IMR-90 (cell line): ENCODE measurements at regions not wholly inside any gene's neighbourhood (a gene's known extent, or its start where the extent isn't known, plus 50 kb on each side); places are given as distances from the start of the nearest gene placed in this dataset.

ENCODE experiments used
- ATAC-seq: fragments of 200-7000 bp; cut with Tn5 transposase; 2 replicates; pipeline ENCODE4 v1.9.1; 2020; ENCODE audit warnings: low read depth, mild to moderate bottlenecking, moderate library complexity
- BruUV-seq: library from RNA; stranded (reverse); fragments of 400-500 nt; replicated peaks from 2 replicates; lab custom pipeline; 2021; lab: Mats Ljungman, UMichigan
- CTCF ChIA-PET: fragments of 300-600 bp; formaldehyde crosslinking; extraction: SDS; loops from one replicate; lab custom pipeline; 2021; ENCODE audit warnings: antibody characterized with exemption; lab: Yijun Ruan, JAX
- POLR2A ChIA-PET: fragments of 300-600 bp; sonication (Branson Sonifier 250); formaldehyde crosslinking; loops from one replicate; lab custom pipeline; 2022; ENCODE audit warnings: antibody characterized with exemption; ENCODE audit not compliant: unreplicated experiment; lab: Charles Lee
- DNase-seq: peaks from one replicate; pipeline ENCODE4 v3.0.0; 2013
- H2AFZ ChIP-seq: replicated peaks from 2 replicates; pipeline ENCODE3; 2013; ENCODE audit warnings: low read length, mild to moderate bottlenecking; ENCODE audit not compliant: poor library complexity
- H2AK5ac ChIP-seq: 2 replicates; pipeline ENCODE4 v1.6.1; 2013; ENCODE audit warnings: low read depth, low read length, inconsistent platforms
- H2AK9ac ChIP-seq: replicated peaks from 2 replicates; pipeline ENCODE3; 2013; ENCODE audit warnings: mild to moderate bottlenecking, low read depth, low read length, moderate library complexity; ENCODE audit not compliant: poor library complexity
- H2BK120ac ChIP-seq: 2 replicates; pipeline ENCODE4 v1.6.1; 2013; ENCODE audit warnings: low read depth, low read length, inconsistent platforms
- H2BK15ac ChIP-seq: 3 replicates; pipeline ENCODE4 v1.6.1; 2013; ENCODE audit warnings: low read depth, low read length, inconsistent platforms
- H2BK20ac ChIP-seq: 2 replicates; pipeline ENCODE4 v1.6.1; 2013; ENCODE audit warnings: low read depth, mild to moderate bottlenecking, inconsistent platforms, low read length, moderate library complexity
- H2BK5ac ChIP-seq: 2 replicates; pipeline ENCODE4 v1.6.1; 2013; ENCODE audit warnings: mild to moderate bottlenecking, low read depth, low read length, inconsistent platforms; ENCODE audit not compliant: poor library complexity, severe bottlenecking
- H3K14ac ChIP-seq: replicated peaks from 2 replicates; pipeline ENCODE4 v1.6.1; 2013; ENCODE audit warnings: low read depth, low read length, inconsistent platforms
- H3K18ac ChIP-seq: 2 replicates; pipeline ENCODE4 v1.6.1; 2013; ENCODE audit warnings: low read depth, low read length, control low read depth
- H3K23ac ChIP-seq: 2 replicates; pipeline ENCODE4 v1.6.1; 2013; ENCODE audit warnings: low read depth, low read length, inconsistent platforms
- H3K27ac ChIP-seq: 2 replicates; pipeline ENCODE4 v1.5.1; 2013; ENCODE audit warnings: mild to moderate bottlenecking, control low read depth, low read length; ENCODE audit not compliant: insufficient read depth
- H3K27me3 ChIP-seq: 2 replicates; pipeline ENCODE4 v1.6.1; 2013; ENCODE audit warnings: low read length; ENCODE audit not compliant: control insufficient read depth, insufficient read depth
- H3K36me3 ChIP-seq: 2 replicates; pipeline ENCODE4 v1.6.1; 2013; ENCODE audit warnings: low read length, mixed read lengths; ENCODE audit not compliant: control insufficient read depth, insufficient read depth
- H3K4ac ChIP-seq: 2 replicates; pipeline ENCODE4 v1.6.1; 2013; ENCODE audit warnings: low read depth, low read length, inconsistent platforms
- H3K4me1 ChIP-seq: 2 replicates; pipeline ENCODE4 v1.6.1; 2013; ENCODE audit warnings: low read length, mixed read lengths; ENCODE audit not compliant: control insufficient read depth, insufficient read depth
- H3K4me2 ChIP-seq: 2 replicates; pipeline ENCODE4 v1.6.1; 2013; ENCODE audit warnings: low read depth, mild to moderate bottlenecking, control low read depth, low read length, moderate library complexity
- H3K4me3 ChIP-seq: 2 replicates; pipeline ENCODE4 v1.5.1; 2013; ENCODE audit warnings: low read depth, mild to moderate bottlenecking, control low read depth, low read length, moderate library complexity; ENCODE audit not compliant: insufficient read depth
- H3K56ac ChIP-seq: 2 replicates; pipeline ENCODE4 v1.6.1; 2013; ENCODE audit warnings: low read length, inconsistent platforms; ENCODE audit not compliant: insufficient read depth; ENCODE audit errors: extremely low read depth
- H3K79me1 ChIP-seq, 2 experiments: 2 replicates each; pipeline ENCODE4 v1.6.1; 2013; ENCODE audit warnings: low read length in 2 of 2, inconsistent platforms in 1 of 2, low read depth in 1 of 2
- H3K9ac ChIP-seq: 2 replicates; pipeline ENCODE4 v1.6.1; 2013; ENCODE audit warnings: low read depth, low read length, control low read depth
- H3K9me1 ChIP-seq: 2 replicates; pipeline ENCODE4 v1.6.1; 2013; ENCODE audit warnings: low read length, inconsistent platforms; ENCODE audit not compliant: insufficient read depth
- H3K9me3 ChIP-seq: 2 replicates; pipeline ENCODE4 v1.6.1; 2013; ENCODE audit warnings: low read length; ENCODE audit not compliant: control insufficient read depth, insufficient read depth
- H4K20me1 ChIP-seq: 2 replicates; pipeline ENCODE4 v1.6.1; 2013; ENCODE audit warnings: low read length, inconsistent platforms; ENCODE audit not compliant: insufficient read depth
- H4K5ac ChIP-seq: 2 replicates; pipeline ENCODE4 v1.6.1; 2013; ENCODE audit warnings: mild to moderate bottlenecking, low read depth, low read length, control low read depth
- H4K8ac ChIP-seq, 2 experiments: 2 replicates each; pipeline ENCODE4 v1.6.1; 2013; ENCODE audit warnings: low read depth in 2 of 2, low read length in 2 of 2, control low read depth in 1 of 2, inconsistent platforms in 1 of 2
- H4K91ac ChIP-seq: 2 replicates; pipeline ENCODE4 v1.6.1; 2013; ENCODE audit warnings: low read depth, low read length, inconsistent platforms; ENCODE audit not compliant: insufficient read depth
- MAFK ChIP-seq: IDR thresholded peaks from 2 replicates; pipeline ENCODE4 v1.6.1; 2012; ENCODE audit warnings: low read depth, low read length, improper control_type of control experiment
- NFE2L2 ChIP-seq: fragments of 150-350 bp; IDR thresholded peaks from 2 replicates; pipeline ENCODE4 v1.6.1; 2016; ENCODE audit warnings: low read depth, mild to moderate bottlenecking, low read length
- WGBS, 2 experiments: methylation state at CpG; one replicate each; pipeline versions ENCODE4 v1.1.5 to v1.1.7; 2013; ENCODE audit warnings: missing lambda C conversion rate in 2 of 2; ENCODE audit not compliant: insufficient read length in 1 of 2; ENCODE audit errors: extremely low coverage in 2 of 2; 5-methylcytosine and 5-hydroxymethylcytosine counted together
- dilution Hi-C: fragments of 300-500 bp; cut with HindIII; formaldehyde crosslinking; loops from one replicate; pipeline ENCODE4 v1.14.3; 2018; ENCODE audit warnings: low sequenced_read_pairs; ENCODE audit not compliant: unreplicated experiment
- in situ Hi-C: fragments of 300-500 bp; cut with MboI; formaldehyde crosslinking; loops from 3 replicates; pipeline ENCODE4 v1.14.3; 2019; ENCODE audit warnings: low sequenced_read_pairs, inconsistent platforms, mixed read lengths
- intact Hi-C: fragments of 100-400 bp; cut with micrococcal nuclease; formaldehyde crosslinking; loops from 2 replicates; pipeline ENCODE4 v1.10.0; 2022

GRCh38 chr11:21711341-21711740, 481.5 kb upstream of the ANO5 start:
- H3K79me1 ChIP-seq: no peaks in the 10 kb centered on the region
- H3K4me2 ChIP-seq: no peak overlapping the region
- no peak overlapping the region for H3K56ac ChIP-seq
- no peak overlapping the region for H4K8ac ChIP-seq
- intact Hi-C loops: no loop called here
- H3K23ac ChIP-seq: no peak overlapping the region
- no peak overlapping the region for H3K27ac ChIP-seq
- H4K91ac ChIP-seq: no peak overlapping the region
- no peak overlapping the region for H4K5ac ChIP-seq
- no peak overlapping the region for H2AFZ ChIP-seq
- TF ChIP-seq MAFK: peak; percentile 46
- TF ChIP-seq NFE2L2: no peak
- H3K27me3 ChIP-seq: no peaks in the 10 kb centered on the region
- dilution Hi-C loops: no loop called here
- ChIA-PET CTCF (no interaction called here), POLR2A (no interaction called here)
- no peaks in the 10 kb centered on the region for H3K4me1 ChIP-seq
- no peak overlapping the region for H2AK9ac ChIP-seq
- no peak overlapping the region for H2BK5ac ChIP-seq
- H2BK120ac ChIP-seq: no peak overlapping the region
- H3K9ac ChIP-seq: no peak overlapping the region
- in situ Hi-C loops: no loop called here
- DNase-seq (no peak), ATAC-seq (no peak)
- H3K9me1 ChIP-seq: no peaks in the 10 kb centered on the region
- WGBS, 2 experiments: no CpG with 5 or more reads among the region's 2 CpGs
- no peak overlapping the region for H2AK5ac ChIP-seq
- no peaks in the 10 kb centered on the region for H4K20me1 ChIP-seq
- H3K4ac ChIP-seq: no peak overlapping the region
- no peaks in the 10 kb centered on the region for H3K36me3 ChIP-seq
- H3K18ac ChIP-seq: no peak overlapping the region
- BruUV-seq: no TSS peak
- H3K4me3 ChIP-seq: no peak overlapping the region
- no peak overlapping the region for H3K14ac ChIP-seq
- H3K9me3 ChIP-seq: no peaks in the 10 kb centered on the region
- no peak overlapping the region for H2BK20ac ChIP-seq
- no peak overlapping the region for H2BK15ac ChIP-seq
